ENCODE measurements at regions not wholly inside any gene's neighbourhood (a gene's known extent, or its start where the extent isn't known, plus 50 kb on each side); places are given as distances from the start of the nearest gene placed in this dataset.

DNA sequence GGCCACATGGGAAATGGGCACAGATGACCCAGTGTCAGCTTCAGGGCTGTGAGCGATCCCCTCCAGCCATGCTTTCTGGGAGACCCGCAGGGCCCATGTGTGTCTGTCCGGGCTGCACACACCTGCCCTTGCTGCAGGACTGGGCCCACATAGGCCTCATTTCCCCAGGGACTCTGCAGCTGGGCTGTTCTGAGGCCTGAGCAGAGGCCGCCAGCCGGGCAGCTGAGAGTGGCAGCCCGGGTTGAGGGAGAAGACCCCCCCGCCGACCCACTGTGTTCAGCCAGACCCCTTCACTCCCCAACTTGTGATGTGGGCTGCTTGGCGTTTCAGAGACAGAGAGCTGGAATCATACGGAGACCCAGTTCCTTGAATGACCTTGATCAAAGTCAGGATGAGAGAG lies 50.1 kb upstream of the DPYSL4 start:
- TF ChIP-seq, protein P1, sequence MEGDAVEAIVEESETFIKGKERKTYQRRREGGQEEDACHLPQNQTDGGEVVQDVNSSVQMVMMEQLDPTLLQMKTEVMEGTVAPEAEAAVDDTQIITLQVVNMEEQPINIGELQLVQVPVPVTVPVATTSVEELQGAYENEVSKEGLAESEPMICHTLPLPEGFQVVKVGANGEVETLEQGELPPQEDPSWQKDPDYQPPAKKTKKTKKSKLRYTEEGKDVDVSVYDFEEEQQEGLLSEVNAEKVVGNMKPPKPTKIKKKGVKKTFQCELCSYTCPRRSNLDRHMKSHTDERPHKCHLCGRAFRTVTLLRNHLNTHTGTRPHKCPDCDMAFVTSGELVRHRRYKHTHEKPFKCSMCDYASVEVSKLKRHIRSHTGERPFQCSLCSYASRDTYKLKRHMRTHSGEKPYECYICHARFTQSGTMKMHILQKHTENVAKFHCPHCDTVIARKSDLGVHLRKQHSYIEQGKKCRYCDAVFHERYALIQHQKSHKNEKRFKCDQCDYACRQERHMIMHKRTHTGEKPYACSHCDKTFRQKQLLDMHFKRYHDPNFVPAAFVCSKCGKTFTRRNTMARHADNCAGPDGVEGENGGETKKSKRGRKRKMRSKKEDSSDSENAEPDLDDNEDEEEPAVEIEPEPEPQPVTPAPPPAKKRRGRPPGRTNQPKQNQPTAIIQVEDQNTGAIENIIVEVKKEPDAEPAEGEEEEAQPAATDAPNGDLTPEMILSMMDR (IDR thresholded peaks at IDR 0.05; ENCODE audit: insufficient read depth, low read length, severe bottlenecking): no peak
- DNase-seq (ENCODE audit: low read depth) (no peak), FAIRE-seq (no peak)
- no peak overlapping the region for H3K4me3 ChIP-seq (ENCODE audit: low read depth, low read length)
- no peaks in the 10 kb centered on the region for H3K36me3 ChIP-seq (ENCODE audit: control insufficient read depth, insufficient read depth, low read length)
- H3K27me3 ChIP-seq (ENCODE audit: control insufficient read depth, insufficient read depth, low read length): no peaks in the 10 kb centered on the region
